Smooth muscle cell (in vitro differentiated cells): ENCODE measurements at regions not wholly inside any gene's neighbourhood (a gene's known extent, or its start where the extent isn't known, plus 50 kb on each side); places are given as distances from the start of the nearest gene placed in this dataset.

ENCODE experiments used
- DNase-seq: peaks from one replicate; lab custom pipeline; 2025; ENCODE audit not compliant: unreplicated experiment; lab: John Stamatoyannopoulos, UW
- H2AFZ ChIP-seq: fragments of 200-600 bp; sonication (generic); 2 replicates; pipeline ENCODE4 v1.6.0; 2016; ENCODE audit warnings: antibody characterized with exemption, low read depth, mild to moderate bottlenecking
- H3F3A ChIP-seq: fragments of 200-600 bp; sonication (generic); 2 replicates; pipeline ENCODE4 v1.6.0; 2017; ENCODE audit warnings: antibody characterized with exemption, low read depth
- H3K27ac ChIP-seq: fragments of 200-600 bp; sonication (generic); 2 replicates; pipeline ENCODE4 v1.5.1; 2016; ENCODE audit warnings: low read depth, mild to moderate bottlenecking
- H3K27me3 ChIP-seq: fragments of 200-600 bp; sonication (generic); 2 replicates; pipeline ENCODE4 v1.6.1; 2016; ENCODE audit warnings: low read depth, mild to moderate bottlenecking
- H3K36me3 ChIP-seq: fragments of 200-600 bp; sonication (generic); 2 replicates; pipeline ENCODE4 v1.5.1; 2016; ENCODE audit warnings: low read depth
- H3K4me1 ChIP-seq: fragments of 200-600 bp; sonication (generic); 2 replicates; pipeline ENCODE4 v1.5.1; 2016; ENCODE audit warnings: low read depth
- H3K4me2 ChIP-seq: fragments of 200-600 bp; sonication (generic); 2 replicates; pipeline ENCODE4 v1.6.0; 2016; ENCODE audit warnings: mild to moderate bottlenecking
- H3K4me3 ChIP-seq: fragments of 200-600 bp; sonication (generic); 2 replicates; pipeline ENCODE4 v1.5.1; 2016; ENCODE audit warnings: mild to moderate bottlenecking
- H3K79me2 ChIP-seq: fragments of 200-600 bp; sonication (generic); 2 replicates; pipeline ENCODE4 v1.6.0; 2016; ENCODE audit warnings: low read depth, mild to moderate bottlenecking
- H3K9ac ChIP-seq: fragments of 200-600 bp; sonication (generic); 2 replicates; pipeline ENCODE4 v1.6.0; 2016; ENCODE audit warnings: low read depth
- H3K9me3 ChIP-seq: fragments of 200-600 bp; sonication (generic); replicated peaks from 2 replicates; pipeline ENCODE4 v1.5.1; 2016; ENCODE audit warnings: low read depth
- H4K20me1 ChIP-seq: fragments of 200-600 bp; sonication (generic); 2 replicates; pipeline ENCODE4 v1.6.0; 2016; ENCODE audit warnings: low read depth
- CTCF ChIP-seq: fragments of 200-600 bp; sonication (generic); IDR thresholded peaks from 2 replicates; pipeline ENCODE4 v1.5.1; 2017; ENCODE audit warnings: borderline replicate concordance, mild to moderate bottlenecking, antibody characterized with exemption; ENCODE audit not compliant: insufficient read depth, poor library complexity, severe bottlenecking
- WGBS: methylation state at CpG from one replicate; pipeline ENCODE4 v1.1.7; 2016; ENCODE audit warnings: low lambda C conversion rate; 5-methylcytosine and 5-hydroxymethylcytosine counted together

GRCh38 chr17:77392376-77393273 is 251.9 kb downstream of the SEC14L1 start:
- H4K20me1 ChIP-seq, result peaks cover 95% of the 10 kb centered on the region
- peaks cover 17% of the 10 kb centered on the region for H3F3A ChIP-seq
- TF ChIP-seq CTCF, result no peak
- peak overlapping the region; percentile 66 for H3K9ac ChIP-seq
- H3K27me3 ChIP-seq, result no peaks in the 10 kb centered on the region
- H3K36me3 ChIP-seq, result no peaks in the 10 kb centered on the region
- H3K4me2 ChIP-seq, result peak overlapping the region; percentile 57
- H3K4me3 ChIP-seq, result no peak overlapping the region
- no peak overlapping the region for H2AFZ ChIP-seq
- DNase-seq, result no peak
- peak overlapping the region; percentile 92 for H3K27ac ChIP-seq
- peaks cover 66% of the 10 kb centered on the region for H3K4me1 ChIP-seq
- H3K9me3 ChIP-seq, result no peaks in the 10 kb centered on the region
- peaks cover 87% of the 10 kb centered on the region for H3K79me2 ChIP-seq
- 53% methylated on average over 15 of the region's 16 CpGs for WGBS

DNA sequence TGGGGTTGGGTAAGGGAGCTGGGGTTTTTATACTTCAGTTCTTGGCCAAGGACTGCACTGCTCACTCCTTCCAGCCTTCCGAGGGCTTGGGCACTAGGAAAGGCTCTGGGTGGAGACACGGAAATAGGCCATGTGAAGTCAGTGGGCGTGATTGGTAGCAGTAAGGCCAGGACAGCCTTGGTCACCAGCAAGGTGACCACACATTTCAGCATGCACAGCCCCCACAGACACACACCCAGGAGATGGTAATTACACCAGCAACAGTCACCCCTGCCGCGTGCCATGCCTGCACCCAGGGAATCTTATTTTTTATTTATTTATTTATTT is 252.5 kb downstream of the SEC14L1 start:
- TF ChIP-seq CTCF, result no peak
- Histone ChIP-seq H3K9ac (peak overlapping the region; percentile 66), H3K4me3 (no peak overlapping the region), H3K4me2 (peak overlapping the region; percentile 57), H3K27me3 (no peaks in the 10 kb centered on the region), H3K4me1 (peaks cover 62% of the 10 kb centered on the region), H3K27ac (peak overlapping the region; percentile 92), H3K9me3 (no peaks in the 10 kb centered on the region), H3K36me3 (no peaks in the 10 kb centered on the region), H4K20me1 (peaks cover 95% of the 10 kb centered on the region), H2AFZ (no peak overlapping the region), H3F3A (peaks cover 17% of the 10 kb centered on the region), H3K79me2 (peaks cover 87% of the 10 kb centered on the region)
- no peak for DNase-seq
- WGBS, result 86% methylated on average over 5 of the region's 5 CpGs

DNA sequence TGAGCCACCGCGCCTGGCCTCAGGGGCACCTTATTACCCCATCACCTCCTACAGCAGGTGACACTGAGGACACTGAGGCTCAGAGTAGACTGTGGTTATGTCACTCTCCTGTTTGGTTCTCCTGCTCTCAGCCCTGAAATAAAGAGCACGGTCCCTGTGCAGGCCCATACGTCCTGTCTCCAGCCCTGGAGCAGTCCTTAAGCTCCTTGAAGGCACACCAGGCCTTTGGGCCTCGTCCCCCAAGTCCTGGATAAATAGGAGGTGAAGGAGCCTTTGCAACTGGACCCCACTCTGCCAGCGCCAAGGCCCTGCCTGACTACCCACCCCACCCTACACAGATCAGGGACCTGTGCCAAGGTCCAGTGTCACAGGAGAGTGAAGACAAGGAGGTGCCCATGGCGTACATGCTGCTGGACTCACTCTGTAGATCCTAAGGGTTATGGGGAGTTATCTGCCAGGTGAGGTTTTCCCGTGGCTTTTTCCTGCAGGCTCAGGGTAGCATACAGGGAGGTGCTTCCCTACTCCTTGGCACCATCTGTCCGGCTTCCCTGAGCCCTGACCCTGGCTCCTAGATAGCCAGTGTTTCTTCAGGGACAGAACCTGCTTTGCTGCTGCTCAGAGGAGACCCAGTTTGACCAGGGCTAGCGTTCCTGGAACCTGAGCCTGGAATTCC is 253.2 kb downstream of the SEC14L1 start:
- no peak for DNase-seq
- peak overlapping the region; percentile 35 for H3K27ac ChIP-seq

More for the DNA sequence above, 253.2 kb downstream of the SEC14L1 start:
- Histone ChIP-seq H3K36me3 (no peaks in the 10 kb centered on the region), H3K79me2 (peaks cover 87% of the 10 kb centered on the region), H3K4me3 (no peak overlapping the region), H4K20me1 (peaks cover 95% of the 10 kb centered on the region), H3K9me3 (no peaks in the 10 kb centered on the region), H3K4me2 (peak overlapping the region; percentile 57), H3K9ac (no peak overlapping the region), H3K27me3 (no peaks in the 10 kb centered on the region), H3K4me1 (peaks cover 54% of the 10 kb centered on the region), H2AFZ (no peak overlapping the region), H3F3A (peaks cover 17% of the 10 kb centered on the region)
- 86% methylated on average over 10 of the region's 10 CpGs for WGBS
- no peak for TF ChIP-seq CTCF
